Naive thymus-derived CD4-positive, alpha-beta T cell (primary cell): ENCODE measurements at regions not wholly inside any gene's neighbourhood (a gene's known extent, or its start where the extent isn't known, plus 50 kb on each side); places are given as distances from the start of the nearest gene placed in this dataset.

ENCODE experiments used
- ATAC-seq: fragments of 150-1000 bp; cut with Tn5 transposase; 2 replicates; pipeline ENCODE4 v1.10.0; 2021; ENCODE audit warnings: mild to moderate bottlenecking, moderate library complexity
- CTCF ChIA-PET: fragments of 350-600 bp; sonication (Branson Sonifier 250); formaldehyde crosslinking; loops from one replicate; lab custom pipeline; 2021; ENCODE audit warnings: antibody characterized with exemption; lab: Charles Lee
- POLR2A ChIA-PET: fragments of 350-600 bp; sonication (Branson Sonifier 250); formaldehyde crosslinking; loops from one replicate; lab custom pipeline; 2021; ENCODE audit warnings: antibody characterized with exemption, inconsistent platforms; lab: Charles Lee
- DNase-seq, 9 donors: peaks; one replicate each; pipeline versions ENCODE4 v3.0.0 to v3.0.0-alpha.2; 2020 to 2022; ENCODE audit warnings: mixed read lengths in 1 of 9
- H3K27ac ChIP-seq: one replicate; pipeline ENCODE4 v1.7.0; 2013; ENCODE audit warnings: mild to moderate bottlenecking, low read depth, low read length, moderate library complexity
- H3K27me3 ChIP-seq, 2 donors: one replicate each; pipeline ENCODE4 v1.7.0; 2013; ENCODE audit warnings: low read length in 2 of 2, mild to moderate bottlenecking in 2 of 2, moderate library complexity in 2 of 2; ENCODE audit not compliant: control insufficient read depth in 2 of 2, insufficient read depth in 2 of 2
- H3K36me3 ChIP-seq, 3 experiments: 1 replicate in 2 of 3; 2 replicates in 1 of 3; pipeline ENCODE4 v1.7.0; 2013; ENCODE audit warnings: low read length in 3 of 3, mild to moderate bottlenecking in 3 of 3, moderate library complexity in 1 of 3; ENCODE audit not compliant: insufficient read depth in 3 of 3, control insufficient read depth in 2 of 3
- H3K4me1 ChIP-seq, 2 donors: one replicate each; pipeline ENCODE4 v1.7.0; 2013; ENCODE audit warnings: low read length in 2 of 2, mild to moderate bottlenecking in 2 of 2, moderate library complexity in 1 of 2; ENCODE audit not compliant: control insufficient read depth in 2 of 2, insufficient read depth in 2 of 2
- H3K4me3 ChIP-seq: 2 replicates; pipeline ENCODE4 v1.7.0; 2013; ENCODE audit warnings: mild to moderate bottlenecking, low read length
- H3K9me3 ChIP-seq, 3 experiments: 1 replicate in 2 of 3; 2 replicates in 1 of 3; pipeline ENCODE4 v1.7.0; 2013; ENCODE audit warnings: low read length in 3 of 3; ENCODE audit not compliant: control insufficient read depth in 2 of 3
- H3K27ac Mint-ChIP-seq, 9 donors: one replicate each; pipeline ENCODE4 v1.8.0; 2020 to 2022; ENCODE audit warnings: mixed read lengths in 9 of 9, mild to moderate bottlenecking in 8 of 9, moderate library complexity in 5 of 9, inconsistent platforms in 2 of 9
- H3K27me3 Mint-ChIP-seq, 5 donors: one replicate each; pipeline ENCODE4 v1.8.0; 2021 to 2022; ENCODE audit warnings: mixed read lengths in 5 of 5, mild to moderate bottlenecking in 1 of 5
- H3K36me3 Mint-ChIP-seq, 5 donors: one replicate each; pipeline ENCODE4 v1.8.0; 2020 to 2022; ENCODE audit warnings: mixed read lengths in 5 of 5, mild to moderate bottlenecking in 3 of 5, inconsistent platforms in 1 of 5
- H3K4me1 Mint-ChIP-seq, 7 donors: one replicate each; pipeline ENCODE4 v1.8.0; 2020 to 2022; ENCODE audit warnings: mixed read lengths in 7 of 7, mild to moderate bottlenecking in 3 of 7, inconsistent platforms in 1 of 7
- H3K4me3 Mint-ChIP-seq, 10 donors: one replicate each; pipeline ENCODE4 v1.8.0; 2020 to 2022; ENCODE audit warnings: mild to moderate bottlenecking in 10 of 10, mixed read lengths in 10 of 10, moderate library complexity in 6 of 10, inconsistent platforms in 2 of 10
- H3K9me3 Mint-ChIP-seq, 11 donors: one replicate each; pipeline ENCODE4 v1.8.0; 2020 to 2022; ENCODE audit warnings: mixed read lengths in 11 of 11, mild to moderate bottlenecking in 4 of 11, inconsistent platforms in 1 of 11, moderate library complexity in 1 of 11
- intact Hi-C, 2 donors: fragments of 100-400 bp; cut with micrococcal nuclease; formaldehyde crosslinking; loops; one replicate each; pipeline ENCODE4 v1.15.1; 2023

- Histone ChIP-seq H3K9me3 (no peaks in the 10 kb centered on the region), H3K4me1 (no peaks in the 10 kb centered on the region), H3K36me3 (no peaks in the 10 kb centered on the region), H3K4me3 (no peak overlapping the region), H3K27ac (no peak overlapping the region), H3K27me3 (no peaks in the 10 kb centered on the region)
- Mint-ChIP-seq H3K4me3 (no peak overlapping the region), H3K36me3 (no peaks in the 10 kb centered on the region), H3K27me3 (no peaks in the 10 kb centered on the region), H3K27ac (no peak overlapping the region), H3K4me1 (no peaks in the 10 kb centered on the region), H3K9me3 (peaks cover 0 to 4% (median 0%) of the 10 kb centered on the region in 11 donors)
- ChIA-PET CTCF (no interaction called here), POLR2A (interaction anchor here (0.7 kb wide), 1 partner anchor 522 kb away, joined by 3 read pairs; no protein-coding TSS in a partner anchor)
- DNase-seq (no peak), ATAC-seq (no peak)
- intact Hi-C loops, result no loop called here
Observed at GRCh38 chr2:155518094-155518493, 814.4 kb downstream of the NR4A2 start.

GRCh38 chr2:155517362-155517761, 815.2 kb downstream of the NR4A2 start:
- intact Hi-C loops, result no loop called here
- no peak overlapping the region for H3K4me3 ChIP-seq
- Mint-ChIP-seq H3K27ac (no peak overlapping the region), H3K4me3 (no peak overlapping the region), H3K9me3 (peaks cover 0 to 4% (median 0%) of the 10 kb centered on the region in 11 donors), H3K4me1 (no peaks in the 10 kb centered on the region), H3K36me3 (no peaks in the 10 kb centered on the region), H3K27me3 (no peaks in the 10 kb centered on the region)
- H3K36me3 ChIP-seq, result no peaks in the 10 kb centered on the region
- no peak overlapping the region for H3K27ac ChIP-seq
- no peaks in the 10 kb centered on the region for H3K9me3 ChIP-seq
- CTCF ChIA-PET, result no interaction called here
- ATAC-seq, result no peak
- no peak for DNase-seq
- no peaks in the 10 kb centered on the region for H3K27me3 ChIP-seq
- H3K4me1 ChIP-seq, result no peaks in the 10 kb centered on the region
- POLR2A ChIA-PET, result interaction anchor here (0.7 kb wide), 1 partner anchor 521 kb away, joined by 3 read pairs; no protein-coding TSS in a partner anchor

GRCh38 chr2:155513248-155513647, 814.8 kb downstream of the KCNJ3 start:
- Histone ChIP-seq H3K36me3 (no peaks in the 10 kb centered on the region), H3K27me3 (no peaks in the 10 kb centered on the region), H3K4me1 (no peaks in the 10 kb centered on the region), H3K27ac (no peak overlapping the region), H3K4me3 (no peak overlapping the region), H3K9me3 (no peaks in the 10 kb centered on the region)
- Mint-ChIP-seq H3K36me3 (no peaks in the 10 kb centered on the region), H3K27ac (no peak overlapping the region), H3K27me3 (no peaks in the 10 kb centered on the region), H3K4me3 (no peak overlapping the region), H3K9me3 (peaks cover 0 to 4% (median 0%) of the 10 kb centered on the region in 11 donors), H3K4me1 (no peaks in the 10 kb centered on the region)
- ATAC-seq (no peak), DNase-seq (no peak)
- intact Hi-C loops, result no loop called here
- ChIA-PET POLR2A (no interaction called here), CTCF (no interaction called here)

GRCh38 chr2:155502766-155503165, 804.3 kb downstream of the KCNJ3 start:
- no peak for DNase-seq
- Histone ChIP-seq H3K36me3 (no peaks in the 10 kb centered on the region), H3K27ac (no peak overlapping the region), H3K27me3 (no peaks in the 10 kb centered on the region), H3K9me3 (no peaks in the 10 kb centered on the region), H3K4me1 (no peaks in the 10 kb centered on the region), H3K4me3 (no peak overlapping the region)
- Mint-ChIP-seq H3K4me1 (no peaks in the 10 kb centered on the region), H3K27me3 (no peaks in the 10 kb centered on the region), H3K4me3 (no peak overlapping the region), H3K9me3 (peaks cover 0 to 9% (median 4%) of the 10 kb centered on the region in 11 donors), H3K36me3 (no peaks in the 10 kb centered on the region), H3K27ac (no peak overlapping the region)
- ATAC-seq, result no peak
- ChIA-PET POLR2A (no interaction called here), CTCF (no interaction called here)
- intact Hi-C loops, result no loop called here

GRCh38 chr2:155498106-155498505, 799.6 kb downstream of the KCNJ3 start:
- peaks cover 0 to 16% (median 4%) of the 10 kb centered on the region in 11 donors for H3K9me3 Mint-ChIP-seq
- no peaks in the 10 kb centered on the region for H3K27me3 Mint-ChIP-seq
- no peaks in the 10 kb centered on the region for H3K36me3 Mint-ChIP-seq
- DNase-seq (no peak), ATAC-seq (no peak)
- Histone ChIP-seq H3K4me3 (no peak overlapping the region), H3K4me1 (no peaks in the 10 kb centered on the region), H3K27ac (no peak overlapping the region), H3K27me3 (no peaks in the 10 kb centered on the region), H3K36me3 (no peaks in the 10 kb centered on the region), H3K9me3 (no peaks in the 10 kb centered on the region)
- H3K4me3 Mint-ChIP-seq, result no peak overlapping the region
- intact Hi-C loops, result no loop called here
- ChIA-PET POLR2A (no interaction called here), CTCF (no interaction called here)
- no peaks in the 10 kb centered on the region for H3K4me1 Mint-ChIP-seq
- H3K27ac Mint-ChIP-seq, result no peak overlapping the region

GRCh38 chr2:155494744-155495143, 796.2 kb downstream of the KCNJ3 start:
- Mint-ChIP-seq H3K4me3 (no peak overlapping the region), H3K9me3 (peaks cover 0 to 13% (median 4%) of the 10 kb centered on the region in 11 donors), H3K36me3 (no peaks in the 10 kb centered on the region), H3K27me3 (no peaks in the 10 kb centered on the region), H3K27ac (no peak overlapping the region), H3K4me1 (no peaks in the 10 kb centered on the region)
- intact Hi-C loops, result no loop called here
- no peak overlapping the region for H3K27ac ChIP-seq
- DNase-seq (no peak), ATAC-seq (no peak)
- H3K4me3 ChIP-seq, result no peak overlapping the region
- no peaks in the 10 kb centered on the region for H3K36me3 ChIP-seq
- CTCF ChIA-PET, result no interaction called here
- no peaks in the 10 kb centered on the region for H3K4me1 ChIP-seq
- no peaks in the 10 kb centered on the region for H3K27me3 ChIP-seq
- H3K9me3 ChIP-seq, result no peaks in the 10 kb centered on the region
- POLR2A ChIA-PET, result no interaction called here

- H3K9me3 Mint-ChIP-seq, result peaks cover 0 to 12% (median 0%) of the 10 kb centered on the region in 11 donors
- Histone ChIP-seq H3K4me3 (no peak overlapping the region), H3K36me3 (no peaks in the 10 kb centered on the region), H3K9me3 (no peaks in the 10 kb centered on the region), H3K4me1 (no peaks in the 10 kb centered on the region), H3K27ac (no peak overlapping the region), H3K27me3 (no peaks in the 10 kb centered on the region)
- no peaks in the 10 kb centered on the region for H3K4me1 Mint-ChIP-seq
- no peak overlapping the region for H3K27ac Mint-ChIP-seq
- DNase-seq (no peak), ATAC-seq (no peak)
- intact Hi-C loops, result no loop called here
- H3K4me3 Mint-ChIP-seq, result no peak overlapping the region
- H3K27me3 Mint-ChIP-seq, result no peaks in the 10 kb centered on the region
- H3K36me3 Mint-ChIP-seq, result no peaks in the 10 kb centered on the region
- POLR2A ChIA-PET, result no interaction called here
- CTCF ChIA-PET, result no interaction called here
Observed at GRCh38 chr2:155485141-155485842, 786.8 kb downstream of the KCNJ3 start.
